NB4 (cell line): ENCODE measurements at regions not wholly inside any gene's neighbourhood (a gene's known extent, or its start where the extent isn't known, plus 50 kb on each side); places are given as distances from the start of the nearest gene placed in this dataset.

ENCODE experiments used
- DNase-seq: peaks from one replicate; pipeline ENCODE4 v3.0.0; 2010; ENCODE audit warnings: low read depth
- H3K4me3 ChIP-seq: one replicate; pipeline ENCODE4 v1.5.1; 2011; ENCODE audit warnings: mild to moderate bottlenecking, low read depth, low read length, moderate library complexity
- CTCF ChIP-seq: IDR thresholded peaks from one replicate; pipeline ENCODE4 v1.5.1; 2012; ENCODE audit warnings: low read depth, low read length
- MYC ChIP-seq: IDR thresholded peaks from 2 replicates; pipeline ENCODE4 v1.6.1; 2011; ENCODE audit warnings: low read depth, low read length
- POLR2A ChIP-seq: IDR thresholded peaks from 2 replicates; pipeline ENCODE4 v1.6.1; 2011; ENCODE audit warnings: mild to moderate bottlenecking; ENCODE audit not compliant: insufficient read length; ENCODE audit errors: extremely low read depth
- TF ChIP-seq, protein P1 (sequence below): IDR thresholded peaks from 2 replicates; pipeline ENCODE4 v1.6.1; 2011; ENCODE audit warnings: low read depth, low read length

DNA sequence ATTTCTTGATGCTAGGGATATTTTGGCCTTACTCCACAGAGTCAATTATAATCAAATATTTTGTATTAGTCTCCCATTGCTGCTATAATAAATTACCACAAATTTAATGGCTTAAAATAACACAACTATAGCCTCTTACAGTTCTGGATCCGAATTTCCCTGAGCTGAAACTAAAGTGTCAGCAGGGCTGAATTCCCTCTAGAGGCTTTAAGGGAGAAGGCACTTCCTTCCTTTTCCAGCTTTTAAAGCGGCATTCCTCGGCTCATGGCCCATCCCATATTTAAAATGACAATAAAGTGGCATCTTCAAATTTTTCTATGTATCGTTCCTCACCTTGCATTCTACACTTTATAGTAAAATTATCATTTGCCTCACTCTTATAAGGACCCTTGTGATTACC lies 421.4 kb upstream of the ZWINT start:
- no peak overlapping the region for H3K4me3 ChIP-seq
- no peak for DNase-seq
- TF ChIP-seq CTCF (no peak), POLR2A (no peak), MYC (no peak)
- TF ChIP-seq, protein P1, sequence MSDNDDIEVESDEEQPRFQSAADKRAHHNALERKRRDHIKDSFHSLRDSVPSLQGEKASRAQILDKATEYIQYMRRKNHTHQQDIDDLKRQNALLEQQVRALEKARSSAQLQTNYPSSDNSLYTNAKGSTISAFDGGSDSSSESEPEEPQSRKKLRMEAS: no peak

DNA sequence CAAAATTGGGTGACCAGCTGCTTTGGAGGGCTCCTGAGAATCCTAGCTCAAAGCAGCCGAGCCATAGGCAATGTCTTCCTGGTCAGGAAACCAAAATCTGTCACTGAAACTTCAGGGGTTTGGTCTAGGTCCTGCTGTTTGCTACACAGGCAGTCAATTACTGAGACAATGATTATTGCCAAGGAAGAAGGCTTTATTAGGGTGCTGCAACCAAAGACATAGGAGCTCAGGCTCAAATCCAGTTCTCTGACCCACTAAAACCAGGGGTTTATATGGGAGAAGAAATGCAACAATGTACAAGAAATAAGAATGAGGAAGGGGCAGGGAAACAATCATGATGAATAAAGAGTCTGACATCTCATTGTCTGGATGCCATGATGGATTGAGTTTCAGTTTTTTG lies 410.3 kb upstream of the ZWINT start:
- no peak for DNase-seq
- TF ChIP-seq, protein P1: no peak
- TF ChIP-seq POLR2A: no peak
- TF ChIP-seq MYC: no peak
- TF ChIP-seq CTCF: no peak
- H3K4me3 ChIP-seq: no peak overlapping the region

GRCh38 chr10:56763090-56763489 lies 402.0 kb upstream of the ZWINT start:
- no peak for DNase-seq
- H3K4me3 ChIP-seq: no peak overlapping the region
- TF ChIP-seq MYC (no peak), CTCF (no peak), POLR2A (no peak)
- TF ChIP-seq, protein P1: no peak

- DNase-seq: no peak
These were observed 384.4 kb upstream of the ZWINT start for GRCh38 chr10:56745490-56745889.

GRCh38 chr10:56728349-56728748 lies 367.3 kb upstream of the ZWINT start:
- TF ChIP-seq MYC (no peak), CTCF (no peak), POLR2A (no peak)
- TF ChIP-seq, protein P1: no peak
- DNase-seq: no peak
- no peak overlapping the region for H3K4me3 ChIP-seq

More at GRCh38 chr10:56745490-56745889, 384.4 kb upstream of the ZWINT start:
- H3K4me3 ChIP-seq: no peak overlapping the region
- TF ChIP-seq POLR2A (no peak), MYC (no peak), CTCF (no peak)
- TF ChIP-seq, protein P1: no peak

GRCh38 chr10:56722912-56723311 lies 361.9 kb upstream of the ZWINT start:
- no peak for DNase-seq
- H3K4me3 ChIP-seq: no peak overlapping the region

More at GRCh38 chr10:56722912-56723311, 361.9 kb upstream of the ZWINT start:
- TF ChIP-seq MYC: no peak
- no peak for TF ChIP-seq CTCF
- TF ChIP-seq, protein P1: no peak
- no peak for TF ChIP-seq POLR2A
